Thyroid gland (tissue), 4 donors: ENCODE measurements at regions not wholly inside any gene's neighbourhood (a gene's known extent, or its start where the extent isn't known, plus 50 kb on each side); places are given as distances from the start of the nearest gene placed in this dataset.

ENCODE experiments used
- DNase-seq, 2 donors: peaks; one replicate each; pipeline ENCODE4 v3.0.0-alpha.2; 2019
- H3K27ac ChIP-seq, 3 donors: fragments of 200-600 bp; sonication (generic); 1 replicate in 2 of 3; 2 replicates in 1 of 3; pipeline ENCODE4 v1.5.1; 2016 to 2019; ENCODE audit warnings: mild to moderate bottlenecking in 1 of 3, moderate library complexity in 1 of 3
- H3K27me3 ChIP-seq: fragments of 200-600 bp; sonication (generic); one replicate; pipeline ENCODE4 v1.5.1; 2019
- H3K36me3 ChIP-seq, 2 donors: fragments of 200-600 bp; sonication (generic); one replicate each; pipeline ENCODE4 v1.5.1; 2016 to 2019
- H3K4me1 ChIP-seq, 2 donors: fragments of 200-600 bp; sonication (generic); one replicate each; pipeline ENCODE4 v1.5.1; 2017 to 2019
- H3K4me3 ChIP-seq, 3 donors: fragments of 200-600 bp; sonication (generic); replicated peaks in 1 of 3; 1 replicate in 2 of 3; 2 replicates in 1 of 3; pipeline ENCODE4 v1.5.1; 2016; ENCODE audit warnings: mild to moderate bottlenecking in 1 of 3
- H3K9me3 ChIP-seq: fragments of 200-600 bp; sonication (generic); one replicate; pipeline ENCODE4 v1.5.1; 2017
- POLR2A ChIP-seq, 2 donors: fragments of 450-650 bp; IDR thresholded peaks; one replicate each; pipeline ENCODE4 v1.6.1; 2017; ENCODE audit warnings: antibody characterized with exemption in 2 of 2, mild to moderate bottlenecking in 2 of 2, moderate library complexity in 1 of 2
- WGBS, 2 donors: methylation state at CpG; one replicate each; pipeline ENCODE4 v1.1.5; 2017; 5-methylcytosine and 5-hydroxymethylcytosine counted together
- intact Hi-C: fragments of 100-400 bp; cut with DNase I; formaldehyde crosslinking; loops from one replicate; pipeline ENCODE4 v1.15.1; 2023
- TF ChIP-seq, protein P1 (sequence below), 6 experiments: fragments of 200-600 bp in 3 of 6; fragments of 450-650 bp in 3 of 6; sonication (generic) in 3 of 6; IDR thresholded peaks; one replicate each; pipeline ENCODE4 v1.5.1; 2016 to 2019; ENCODE audit warnings: antibody characterized with exemption in 6 of 6, mild to moderate bottlenecking in 2 of 6, inconsistent platforms in 1 of 6, moderate library complexity in 1 of 6

DNA sequence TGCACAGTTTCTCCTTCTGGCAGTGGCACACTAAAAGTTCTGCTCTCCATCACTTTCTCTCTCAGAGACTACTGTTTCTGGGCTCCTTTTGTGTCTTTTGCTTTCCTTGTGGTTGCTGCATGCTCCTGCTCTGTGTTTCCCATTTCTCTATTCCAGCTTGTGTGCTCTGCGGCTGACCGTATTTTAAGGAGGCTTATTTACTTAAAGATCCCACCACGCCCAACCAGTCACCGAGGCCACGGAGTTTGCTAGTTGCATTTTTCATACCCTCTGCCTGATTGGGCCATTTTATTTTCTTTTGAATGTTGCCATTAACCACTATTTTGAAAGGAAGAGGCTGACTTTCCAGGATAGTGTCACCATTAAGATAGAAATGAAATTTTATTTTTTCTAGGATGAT is 626.4 kb upstream of the MMS22L start:
- Histone ChIP-seq H3K9me3 (no peaks in the 10 kb centered on the region), H3K4me3 (no peak overlapping the region), H3K27ac (no peak overlapping the region), H3K36me3 (no peaks in the 10 kb centered on the region), H3K27me3 (no peaks in the 10 kb centered on the region), H3K4me1 (no peaks in the 10 kb centered on the region)
- no peak for DNase-seq
- TF ChIP-seq, protein P1, sequence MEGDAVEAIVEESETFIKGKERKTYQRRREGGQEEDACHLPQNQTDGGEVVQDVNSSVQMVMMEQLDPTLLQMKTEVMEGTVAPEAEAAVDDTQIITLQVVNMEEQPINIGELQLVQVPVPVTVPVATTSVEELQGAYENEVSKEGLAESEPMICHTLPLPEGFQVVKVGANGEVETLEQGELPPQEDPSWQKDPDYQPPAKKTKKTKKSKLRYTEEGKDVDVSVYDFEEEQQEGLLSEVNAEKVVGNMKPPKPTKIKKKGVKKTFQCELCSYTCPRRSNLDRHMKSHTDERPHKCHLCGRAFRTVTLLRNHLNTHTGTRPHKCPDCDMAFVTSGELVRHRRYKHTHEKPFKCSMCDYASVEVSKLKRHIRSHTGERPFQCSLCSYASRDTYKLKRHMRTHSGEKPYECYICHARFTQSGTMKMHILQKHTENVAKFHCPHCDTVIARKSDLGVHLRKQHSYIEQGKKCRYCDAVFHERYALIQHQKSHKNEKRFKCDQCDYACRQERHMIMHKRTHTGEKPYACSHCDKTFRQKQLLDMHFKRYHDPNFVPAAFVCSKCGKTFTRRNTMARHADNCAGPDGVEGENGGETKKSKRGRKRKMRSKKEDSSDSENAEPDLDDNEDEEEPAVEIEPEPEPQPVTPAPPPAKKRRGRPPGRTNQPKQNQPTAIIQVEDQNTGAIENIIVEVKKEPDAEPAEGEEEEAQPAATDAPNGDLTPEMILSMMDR (IDR thresholded peaks at IDR 0.05), result no peak
- TF ChIP-seq POLR2A (IDR thresholded peaks at IDR 0.05), result no peak
- WGBS, 2 donors, result 65 to 78% methylated on average over 5 of the region's 5 CpGs
- intact Hi-C loops, result no loop called here

DNA sequence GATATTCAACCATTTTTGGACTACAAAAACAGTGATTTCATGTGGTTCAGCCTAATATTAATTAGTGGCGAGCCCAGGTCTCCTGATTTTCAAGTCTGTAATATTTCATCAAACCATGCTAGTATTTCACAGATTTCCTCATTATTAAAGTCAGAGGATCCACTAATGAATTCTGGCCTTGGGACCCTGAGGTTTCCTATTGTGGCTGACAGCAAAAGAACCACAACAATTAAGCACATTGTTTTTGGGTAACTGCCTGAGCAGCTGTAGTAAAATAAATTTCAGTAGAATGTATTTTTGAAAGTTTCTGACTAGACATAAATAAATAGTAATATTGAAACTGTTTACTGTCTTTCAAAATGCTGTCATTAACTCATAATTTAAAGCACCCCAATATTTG is 630.7 kb upstream of the MMS22L start:
- no peak overlapping the region for H3K4me3 ChIP-seq
- no peaks in the 10 kb centered on the region for H3K36me3 ChIP-seq
- intact Hi-C loops, result no loop called here
- H3K4me1 ChIP-seq, result no peaks in the 10 kb centered on the region
- H3K9me3 ChIP-seq, result no peaks in the 10 kb centered on the region
- H3K27me3 ChIP-seq, result no peaks in the 10 kb centered on the region
- 80 to 83% methylated on average over 1 of the region's 1 CpG for whole genome bisulfite sequencing, 2 donors
- no peak for TF ChIP-seq POLR2A (IDR thresholded peaks at IDR 0.05)
- TF ChIP-seq, protein P1 (IDR thresholded peaks at IDR 0.05), result no peak
- no peak for DNase-seq
- H3K27ac ChIP-seq, result no peak overlapping the region

DNA sequence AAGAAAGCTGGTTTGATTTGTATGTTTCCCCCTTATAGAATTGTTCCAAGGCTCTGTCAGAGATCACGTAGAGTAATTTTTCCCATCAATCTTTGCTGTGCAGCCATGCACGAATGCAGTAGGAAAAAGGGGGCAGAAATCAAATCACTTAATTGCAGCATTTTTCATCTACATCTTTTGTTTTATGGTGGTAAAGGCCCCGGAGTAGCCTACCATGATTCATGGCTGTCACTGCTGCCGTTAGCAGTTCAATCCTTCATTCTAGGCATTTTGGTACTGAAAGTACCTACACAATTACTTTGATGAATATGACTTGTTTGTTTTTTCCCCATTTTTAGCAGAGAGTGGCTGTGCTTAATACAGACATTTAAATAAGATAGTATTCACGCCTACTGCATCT is 631.9 kb upstream of the MMS22L start:
- Histone ChIP-seq H3K36me3 (no peaks in the 10 kb centered on the region), H3K27me3 (no peaks in the 10 kb centered on the region), H3K9me3 (no peaks in the 10 kb centered on the region), H3K4me1 (no peaks in the 10 kb centered on the region), H3K27ac (no peak overlapping the region), H3K4me3 (no peak overlapping the region)
- intact Hi-C loops, result no loop called here
- WGBS, 2 donors, result 74 to 79% methylated on average over 5 of the region's 5 CpGs
- DNase-seq, result no peak
- TF ChIP-seq POLR2A (IDR thresholded peaks at IDR 0.05), result no peak
- TF ChIP-seq, protein P1 (IDR thresholded peaks at IDR 0.05), result no peak

DNA sequence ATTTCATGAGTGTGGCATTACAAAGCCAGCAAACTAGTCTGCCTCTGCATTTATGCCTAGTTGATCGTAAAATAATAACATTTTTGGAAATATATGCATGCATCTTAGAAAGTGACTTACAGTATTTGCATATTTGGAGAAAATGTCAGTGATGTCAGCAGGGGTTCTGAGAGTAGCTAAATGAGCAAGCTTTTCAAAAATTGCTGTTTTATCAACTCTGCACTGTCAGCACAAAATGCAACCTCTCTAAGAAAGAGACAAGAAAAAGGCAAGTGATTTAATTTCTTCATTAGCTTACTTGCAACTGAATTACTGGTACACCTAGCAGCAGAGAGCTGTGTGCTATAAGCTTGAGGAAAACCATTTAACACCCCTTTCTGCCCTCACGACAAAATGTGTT is 632.5 kb upstream of the MMS22L start:
- no peaks in the 10 kb centered on the region for H3K36me3 ChIP-seq
- TF ChIP-seq POLR2A (IDR thresholded peaks at IDR 0.05), result no peak
- TF ChIP-seq, protein P1 (IDR thresholded peaks at IDR 0.05), result no peak
- no peaks in the 10 kb centered on the region for H3K9me3 ChIP-seq
- 49 to 52% methylated on average over 2 of the region's 2 CpGs for WGBS, 2 donors
- H3K27me3 ChIP-seq, result no peaks in the 10 kb centered on the region
- intact Hi-C loops, result no loop called here
- DNase-seq, result no peak
- no peaks in the 10 kb centered on the region for H3K4me1 ChIP-seq
- H3K27ac ChIP-seq, result no peak overlapping the region
- H3K4me3 ChIP-seq, result no peak overlapping the region

DNA sequence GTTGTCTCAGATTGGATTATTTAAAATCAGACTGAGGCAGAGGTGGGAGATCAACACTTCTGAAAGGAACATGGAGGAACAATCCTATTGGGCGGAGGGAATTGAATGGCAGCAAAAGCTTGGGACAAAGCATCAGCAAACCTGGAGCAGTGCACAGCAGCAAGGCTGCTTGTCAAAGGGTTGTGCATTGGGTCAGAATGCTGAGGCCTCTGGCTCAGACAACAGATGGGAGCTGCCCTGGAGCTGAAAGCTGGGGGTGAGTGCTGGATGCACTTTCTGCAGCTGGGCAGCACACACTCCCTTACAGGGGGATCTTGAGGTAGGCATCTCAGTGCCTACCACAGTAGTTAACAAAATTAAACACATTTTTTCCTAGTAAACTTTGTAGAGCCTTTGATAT is 634.4 kb upstream of the MMS22L start:
- no peak overlapping the region for H3K27ac ChIP-seq
- H3K4me3 ChIP-seq, result no peak overlapping the region
- TF ChIP-seq POLR2A (IDR thresholded peaks at IDR 0.05), result no peak
- TF ChIP-seq, protein P1 (IDR thresholded peaks at IDR 0.05), result no peak
- WGBS, 2 donors, result 96 to 100% methylated on average over 1 of the region's 1 CpG
- no peaks in the 10 kb centered on the region for H3K36me3 ChIP-seq
- H3K27me3 ChIP-seq, result no peaks in the 10 kb centered on the region
- DNase-seq, result no peak
- H3K9me3 ChIP-seq, result no peaks in the 10 kb centered on the region
- H3K4me1 ChIP-seq, result no peaks in the 10 kb centered on the region
- intact Hi-C loops, result no loop called here
